ENCODE measurements at regions not wholly inside any gene's neighbourhood (a gene's known extent, or its start where the extent isn't known, plus 50 kb on each side); places are given as distances from the start of the nearest gene placed in this dataset.

- TF ChIP-seq CTCF (IDR thresholded peaks at IDR 0.05; ENCODE audit: low read depth, low read length) = no peak
- no peak for TF ChIP-seq EZH2phosphoT487 (IDR thresholded peaks at IDR 0.05; ENCODE audit: low read depth)
Observed at GRCh38 chr12:25009496-25010092, 60.7 kb upstream of the BCAT1 start.
